ENCODE measurements at regions not wholly inside any gene's neighbourhood (a gene's known extent, or its start where the extent isn't known, plus 50 kb on each side); places are given as distances from the start of the nearest gene placed in this dataset.
"Not testable (repeated sequence)": the region's sequence is repeated elsewhere in the genome, so short reads cannot be mapped to it uniquely, and the experiment has no call there.

GRCh38 chr6:168168330-168168729 lies 89.3 kb upstream of the FRMD1 start:
- TF ChIP-seq CTCF, POLR2A, POLR2AphosphoS5, EP300 (IDR thresholded peaks at IDR 0.05): not testable (repeated sequence)
